ENCODE measurements at regions not wholly inside any gene's neighbourhood (a gene's known extent, or its start where the extent isn't known, plus 50 kb on each side); places are given as distances from the start of the nearest gene placed in this dataset.

- no peak overlapping the region for H3K4me3 ChIP-seq (ENCODE audit: low read depth in 2 of 2, low read length in 2 of 2)
- in situ Hi-C loops (cut with HindIII; ENCODE audit: low pct_unique_long_range_greater_than_20kb, low sequenced_read_pairs) = no loop called here
- ChIA-PET POLR2A (no interaction called here), CTCF (no interaction called here)
- H3K4me1 ChIP-seq (ENCODE audit: control insufficient read depth, insufficient read depth, low read length) = no peaks in the 10 kb centered on the region
- no TSS peak for BruUV-seq (replicated peaks)
- no peak for TF ChIP-seq REST (IDR thresholded peaks at IDR 0.05; ENCODE audit: insufficient read depth in 1 of 2, low read depth in 2 of 2, low read length in 1 of 2)
- no peak for TF ChIP-seq CTCF (IDR thresholded peaks at IDR 0.05)
- TF ChIP-seq TCF7L2 (IDR thresholded peaks at IDR 0.05; ENCODE audit: low read depth, low read length) = no peak
- no peak for TF ChIP-seq POLR2AphosphoS5 (IDR thresholded peaks at IDR 0.05; ENCODE audit: low read depth, low read length)
- no peak for TF ChIP-seq SIN3A (IDR thresholded peaks at IDR 0.05; ENCODE audit: borderline replicate concordance, insufficient read depth, low read depth, low read length)
- no peak overlapping the region for H3K27ac ChIP-seq (ENCODE audit: low read length)
- H3K27me3 ChIP-seq (ENCODE audit: control insufficient read depth, insufficient read depth, low read length) = no peaks in the 10 kb centered on the region
- ATAC-seq = no peak
- no peak for DNase-seq (ENCODE audit: low read depth, low spot score)
- H3K9me3 ChIP-seq (ENCODE audit: control insufficient read depth, insufficient read depth, low read depth, low read length) = no peaks in the 10 kb centered on the region
- H3K36me3 ChIP-seq (ENCODE audit: control insufficient read depth, insufficient read depth, low read length) = no peaks in the 10 kb centered on the region
- intact Hi-C loops (cut with micrococcal nuclease; ENCODE audit: unreplicated experiment) = no loop called here
Measured at GRCh38 chr4:153955327-153955726, 166.4 kb upstream of the SFRP2 start.

- ChIA-PET CTCF (no interaction called here), POLR2A (no interaction called here)
- H3K4me1 ChIP-seq (ENCODE audit: control insufficient read depth, insufficient read depth, low read length) = no peaks in the 10 kb centered on the region
- ATAC-seq (no peak), DNase-seq (ENCODE audit: low read depth, low spot score) (no peak)
- H3K4me3 ChIP-seq (ENCODE audit: low read depth in 2 of 2, low read length in 2 of 2) = no peak overlapping the region
- BruUV-seq (replicated peaks) = no TSS peak
- no peaks in the 10 kb centered on the region for H3K27me3 ChIP-seq (ENCODE audit: control insufficient read depth, insufficient read depth, low read length)
- TF ChIP-seq SIN3A (IDR thresholded peaks at IDR 0.05; ENCODE audit: borderline replicate concordance, insufficient read depth, low read depth, low read length) = no peak
- TF ChIP-seq POLR2AphosphoS5 (IDR thresholded peaks at IDR 0.05; ENCODE audit: low read depth, low read length) = no peak
- TF ChIP-seq REST (IDR thresholded peaks at IDR 0.05; ENCODE audit: insufficient read depth in 1 of 2, low read depth in 2 of 2, low read length in 1 of 2) = no peak
- TF ChIP-seq TCF7L2 (IDR thresholded peaks at IDR 0.05; ENCODE audit: low read depth, low read length) = no peak
- no peak for TF ChIP-seq CTCF (IDR thresholded peaks at IDR 0.05)
- intact Hi-C loops (cut with micrococcal nuclease; ENCODE audit: unreplicated experiment) = no loop called here
- in situ Hi-C loops (cut with HindIII; ENCODE audit: low pct_unique_long_range_greater_than_20kb, low sequenced_read_pairs) = no loop called here
- H3K9me3 ChIP-seq (ENCODE audit: control insufficient read depth, insufficient read depth, low read depth, low read length) = no peaks in the 10 kb centered on the region
- no peaks in the 10 kb centered on the region for H3K36me3 ChIP-seq (ENCODE audit: control insufficient read depth, insufficient read depth, low read length)
- no peak overlapping the region for H3K27ac ChIP-seq (ENCODE audit: low read length)
Measured at GRCh38 chr4:153954654-153955053, 165.8 kb upstream of the SFRP2 start.
